Lung (tissue), 11 donors: ENCODE measurements at regions not wholly inside any gene's neighbourhood (a gene's known extent, or its start where the extent isn't known, plus 50 kb on each side); places are given as distances from the start of the nearest gene placed in this dataset.

Experiments used
- ATAC-seq: fragments of 200-7000 bp; cut with Tn5 transposase; one replicate; pipeline ENCODE4 v1.9.1; 2020; ENCODE audit warnings: moderate number of reproducible peaks; ENCODE audit not compliant: insufficient read depth, low FRiP score
- DNase-seq, 3 donors: peaks; one replicate each; pipeline ENCODE4 v3.0.0-alpha.2; 2013 to 2017
- H3K27ac ChIP-seq, 2 donors: one replicate each; pipeline ENCODE4 v1.5.1; 2013; ENCODE audit warnings: mild to moderate bottlenecking in 2 of 2, moderate library complexity in 2 of 2, control low read depth in 1 of 2, inconsistent platforms in 1 of 2, low read depth in 1 of 2, low read length in 1 of 2
- H3K27me3 ChIP-seq, 3 donors: one replicate each; pipeline ENCODE4 v1.5.1; 2013; ENCODE audit warnings: low read length in 2 of 3; ENCODE audit not compliant: control insufficient read depth in 3 of 3, insufficient read depth in 3 of 3
- H3K36me3 ChIP-seq, 4 donors: one replicate each; pipeline ENCODE4 v1.5.1; 2013; ENCODE audit warnings: low read length in 4 of 4, mild to moderate bottlenecking in 1 of 4, moderate library complexity in 1 of 4; ENCODE audit not compliant: control insufficient read depth in 4 of 4, insufficient read depth in 4 of 4
- H3K4me1 ChIP-seq, 5 donors: one replicate each; pipeline ENCODE4 v1.5.1; 2013; ENCODE audit warnings: low read length in 5 of 5, mild to moderate bottlenecking in 2 of 5, moderate library complexity in 1 of 5; ENCODE audit not compliant: control insufficient read depth in 5 of 5, insufficient read depth in 5 of 5
- H3K4me3 ChIP-seq: one replicate; pipeline ENCODE4 v1.5.1; 2013; ENCODE audit warnings: mild to moderate bottlenecking, control low read depth, moderate library complexity
- H3K9ac ChIP-seq, 2 donors: one replicate each; pipeline ENCODE4 v1.5.1; 2013; ENCODE audit warnings: low read length in 2 of 2, control low read depth in 1 of 2; ENCODE audit not compliant: insufficient read depth in 1 of 2
- H3K9me3 ChIP-seq, 4 donors: one replicate each; pipeline ENCODE4 v1.5.1; 2013; ENCODE audit warnings: low read length in 3 of 4, mild to moderate bottlenecking in 1 of 4, moderate library complexity in 1 of 4; ENCODE audit not compliant: control insufficient read depth in 4 of 4, insufficient read depth in 3 of 4
- WGBS, 2 donors: extraction: QIAGEN DNeasy Blood & Tissue Kit; methylation state at CpG; one replicate each; pipeline ENCODE4 v1.1.7; 2013; 5-methylcytosine and 5-hydroxymethylcytosine counted together
- TF ChIP-seq, protein P1 (sequence below): IDR thresholded peaks from 2 replicates; pipeline ENCODE4 v1.5.1; 2012; ENCODE audit warnings: mild to moderate bottlenecking; ENCODE audit errors: control extremely low read depth, extremely low read depth
- donor health status: control.
- donor health status: control.
- donor health status: Bipolar disorder and iron deficiency.
- donor health status: healthy.
- donor health status: DM: yes; HTN: yes; CAD: no.

- TF ChIP-seq, protein P1, sequence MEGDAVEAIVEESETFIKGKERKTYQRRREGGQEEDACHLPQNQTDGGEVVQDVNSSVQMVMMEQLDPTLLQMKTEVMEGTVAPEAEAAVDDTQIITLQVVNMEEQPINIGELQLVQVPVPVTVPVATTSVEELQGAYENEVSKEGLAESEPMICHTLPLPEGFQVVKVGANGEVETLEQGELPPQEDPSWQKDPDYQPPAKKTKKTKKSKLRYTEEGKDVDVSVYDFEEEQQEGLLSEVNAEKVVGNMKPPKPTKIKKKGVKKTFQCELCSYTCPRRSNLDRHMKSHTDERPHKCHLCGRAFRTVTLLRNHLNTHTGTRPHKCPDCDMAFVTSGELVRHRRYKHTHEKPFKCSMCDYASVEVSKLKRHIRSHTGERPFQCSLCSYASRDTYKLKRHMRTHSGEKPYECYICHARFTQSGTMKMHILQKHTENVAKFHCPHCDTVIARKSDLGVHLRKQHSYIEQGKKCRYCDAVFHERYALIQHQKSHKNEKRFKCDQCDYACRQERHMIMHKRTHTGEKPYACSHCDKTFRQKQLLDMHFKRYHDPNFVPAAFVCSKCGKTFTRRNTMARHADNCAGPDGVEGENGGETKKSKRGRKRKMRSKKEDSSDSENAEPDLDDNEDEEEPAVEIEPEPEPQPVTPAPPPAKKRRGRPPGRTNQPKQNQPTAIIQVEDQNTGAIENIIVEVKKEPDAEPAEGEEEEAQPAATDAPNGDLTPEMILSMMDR: no peak
- ATAC-seq: no peak
- no peak overlapping the region for H3K4me3 ChIP-seq
- no peaks in the 10 kb centered on the region for H3K27me3 ChIP-seq
- no peaks in the 10 kb centered on the region for H3K4me1 ChIP-seq
- 75 to 81% methylated on average over 5 of the region's 5 CpGs for WGBS, 2 donors
- no peak for DNase-seq
- no peak overlapping the region for H3K27ac ChIP-seq
- no peak overlapping the region for H3K9ac ChIP-seq
- H3K36me3 ChIP-seq: no peaks in the 10 kb centered on the region
- no peaks in the 10 kb centered on the region for H3K9me3 ChIP-seq
Measured at GRCh38 chr6:3523271-3523670, 66.4 kb upstream of the SLC22A23 start.

DNA sequence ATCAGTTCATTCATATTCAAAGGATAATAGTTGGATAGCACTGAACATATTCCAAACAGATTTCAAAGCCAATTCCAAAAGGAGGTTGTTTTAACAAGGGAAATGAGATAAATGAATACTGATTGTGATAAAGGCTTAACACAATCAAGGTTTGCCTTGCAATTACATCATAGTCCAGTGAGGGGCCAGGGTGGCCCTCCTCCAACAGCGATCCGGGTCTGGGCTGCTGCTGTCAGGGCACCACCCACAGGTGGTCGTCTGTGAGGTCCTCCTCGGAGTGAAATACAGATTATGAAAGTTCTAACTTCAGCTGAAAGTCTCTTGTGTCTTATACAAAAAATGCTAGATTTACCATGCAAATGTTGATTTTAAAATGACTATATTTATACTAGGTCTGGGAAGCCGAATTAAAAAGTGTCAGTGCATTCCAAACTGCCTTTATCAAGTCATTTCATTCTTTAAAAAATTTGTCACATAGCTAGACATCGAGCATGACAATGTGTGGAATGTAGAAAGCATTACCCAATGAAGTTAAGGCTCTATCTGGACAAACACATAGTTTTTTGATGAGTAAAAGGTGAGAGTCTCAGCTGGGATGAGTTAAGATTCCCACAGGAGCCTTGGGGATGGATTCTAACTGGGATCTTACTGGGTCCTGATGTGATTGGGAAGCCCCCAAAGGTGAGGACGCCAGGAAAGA lies 65.9 kb upstream of the SLC22A23 start:
- no peak for DNase-seq
- Histone ChIP-seq H3K4me3 (no peak overlapping the region), H3K27ac (no peak overlapping the region), H3K9ac (no peak overlapping the region), H3K36me3 (no peaks in the 10 kb centered on the region), H3K9me3 (no peaks in the 10 kb centered on the region), H3K4me1 (no peaks in the 10 kb centered on the region), H3K27me3 (no peaks in the 10 kb centered on the region)
- TF ChIP-seq, protein P1: no peak
- ATAC-seq: no peak
- 60 to 74% methylated on average over 7 of the region's 7 CpGs for WGBS, 2 donors

DNA sequence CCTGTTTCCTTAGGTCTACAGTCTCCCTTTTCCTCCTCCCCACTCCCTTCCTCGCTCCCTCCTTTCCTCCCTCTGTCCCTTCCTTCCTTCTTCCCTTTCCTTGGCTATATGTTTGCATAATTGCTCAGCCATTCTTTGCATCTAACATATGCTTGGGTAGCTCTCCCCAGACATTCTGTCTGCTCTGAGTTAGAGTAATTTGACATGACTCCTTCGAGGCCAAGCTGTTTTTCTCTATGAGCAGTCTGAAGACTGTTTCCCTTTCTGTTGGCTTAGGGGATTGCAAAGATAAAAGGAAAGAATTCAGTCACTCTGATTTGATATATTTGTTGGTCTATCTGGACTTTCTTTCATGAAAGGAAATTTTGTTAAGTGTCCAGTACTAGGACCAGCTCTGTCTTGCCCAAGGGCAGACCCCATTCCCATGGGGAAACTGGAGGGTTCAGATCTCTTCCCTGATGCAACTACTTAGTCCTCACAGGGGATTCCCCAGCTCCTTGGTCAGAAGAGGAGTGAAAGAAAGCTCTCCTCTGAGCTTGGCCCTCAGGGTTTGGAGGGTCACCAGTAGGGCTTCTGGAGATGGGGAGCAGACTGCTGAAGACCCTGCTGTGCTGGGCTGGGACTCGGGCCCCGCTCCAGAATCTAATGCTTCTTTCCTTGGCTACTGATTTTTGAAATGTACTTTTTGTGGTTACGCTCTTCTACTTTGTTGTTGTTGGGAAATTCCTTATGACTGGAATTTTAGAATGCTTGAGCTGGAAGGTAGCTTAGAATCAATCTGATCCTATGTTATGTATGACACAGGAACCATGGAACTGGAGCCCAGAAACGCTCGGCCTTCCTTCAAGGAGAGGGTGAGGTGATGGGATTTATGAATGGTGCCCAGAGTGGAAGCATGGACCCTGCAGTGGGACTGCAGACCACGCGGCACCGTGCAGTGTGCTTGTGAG lies 63.7 kb upstream of the SLC22A23 start:
- H3K27me3 ChIP-seq: no peaks in the 10 kb centered on the region
- 83 to 90% methylated on average over 10 of the region's 10 CpGs for WGBS, 2 donors
- no peak overlapping the region for H3K27ac ChIP-seq
- H3K9me3 ChIP-seq: no peaks in the 10 kb centered on the region
- no peaks in the 10 kb centered on the region for H3K36me3 ChIP-seq
- TF ChIP-seq, protein P1: no peak
- ATAC-seq: no peak
- H3K9ac ChIP-seq: no peak overlapping the region
- no peak overlapping the region for H3K4me3 ChIP-seq
- no peak for DNase-seq
- H3K4me1 ChIP-seq: no peaks in the 10 kb centered on the region
